ENCODE measurements at regions not wholly inside any gene's neighbourhood (a gene's known extent, or its start where the extent isn't known, plus 50 kb on each side); places are given as distances from the start of the nearest gene placed in this dataset.

- no peak for DNase-seq (ENCODE audit: low spot score)
Observed at GRCh38 chr2:167504695-167505094, 616.4 kb downstream of the XIRP2 start.

- DNase-seq (ENCODE audit: low spot score), result no peak
Observed at GRCh38 chr2:167504061-167504460, 615.8 kb downstream of the XIRP2 start.

- no peak for DNase-seq (ENCODE audit: low spot score)
Observed at GRCh38 chr2:167501618-167502017, 613.3 kb downstream of the XIRP2 start.

- no peak for DNase-seq (ENCODE audit: low spot score)
Observed at GRCh38 chr2:167493862-167494261, 605.6 kb downstream of the XIRP2 start.

- no peak for DNase-seq (ENCODE audit: low spot score)
Observed at GRCh38 chr2:167492486-167492885, 604.2 kb downstream of the XIRP2 start.

GRCh38 chr2:167491788-167492187, 603.5 kb downstream of the XIRP2 start:
- DNase-seq (ENCODE audit: low spot score), result no peak

- DNase-seq (ENCODE audit: low spot score), result no peak
Observed at GRCh38 chr2:167490455-167490854, 602.2 kb downstream of the XIRP2 start.

- no peak for DNase-seq (ENCODE audit: low spot score)
Observed at GRCh38 chr2:167489325-167489724, 601.0 kb downstream of the XIRP2 start.

- no peak for DNase-seq (ENCODE audit: low spot score)
Observed at GRCh38 chr2:167487728-167488127, 599.4 kb downstream of the XIRP2 start.

- no peak for DNase-seq (ENCODE audit: low spot score)
Observed at GRCh38 chr2:167484875-167485274, 596.6 kb downstream of the XIRP2 start.

GRCh38 chr2:167480986-167481309, 592.7 kb downstream of the XIRP2 start:
- no peak for DNase-seq (ENCODE audit: low spot score)

- DNase-seq (ENCODE audit: low spot score), result no peak
Observed at GRCh38 chr2:167480232-167480985, 592.1 kb downstream of the XIRP2 start.

GRCh38 chr2:167478196-167478595, 589.9 kb downstream of the XIRP2 start:
- DNase-seq (ENCODE audit: low spot score), result no peak

- DNase-seq (ENCODE audit: low spot score), result no peak
Observed at GRCh38 chr2:167475791-167476190, 587.5 kb downstream of the XIRP2 start.

- DNase-seq (ENCODE audit: low spot score), result no peak
Observed at GRCh38 chr2:167471734-167472133, 583.5 kb downstream of the XIRP2 start.

- DNase-seq (ENCODE audit: low spot score), result no peak
Observed at GRCh38 chr2:167471332-167471731, 583.1 kb downstream of the XIRP2 start.

- no peak for DNase-seq (ENCODE audit: low spot score)
Observed at GRCh38 chr2:167462379-167462778, 574.1 kb downstream of the XIRP2 start.

GRCh38 chr2:167454036-167454435, 565.8 kb downstream of the XIRP2 start:
- no peak for DNase-seq (ENCODE audit: low spot score)

GRCh38 chr2:167451496-167452289, 563.4 kb downstream of the XIRP2 start:
- no peak for DNase-seq (ENCODE audit: low spot score)

GRCh38 chr2:167450364-167450763, 562.1 kb downstream of the XIRP2 start:
- DNase-seq (ENCODE audit: low spot score), result no peak

GRCh38 chr2:167440382-167440781, 552.1 kb downstream of the XIRP2 start:
- DNase-seq (ENCODE audit: low spot score), result no peak

- no peak for DNase-seq (ENCODE audit: low spot score)
Observed at GRCh38 chr2:167438206-167438605, 549.9 kb downstream of the XIRP2 start.

- DNase-seq (ENCODE audit: low spot score), result no peak
Observed at GRCh38 chr2:167431949-167432348, 543.7 kb downstream of the XIRP2 start.

- DNase-seq (ENCODE audit: low spot score), result no peak
Observed at GRCh38 chr2:167430447-167430846, 542.2 kb downstream of the XIRP2 start.
